ENCODE measurements at regions not wholly inside any gene's neighbourhood (a gene's known extent, or its start where the extent isn't known, plus 50 kb on each side); places are given as distances from the start of the nearest gene placed in this dataset.

DNA sequence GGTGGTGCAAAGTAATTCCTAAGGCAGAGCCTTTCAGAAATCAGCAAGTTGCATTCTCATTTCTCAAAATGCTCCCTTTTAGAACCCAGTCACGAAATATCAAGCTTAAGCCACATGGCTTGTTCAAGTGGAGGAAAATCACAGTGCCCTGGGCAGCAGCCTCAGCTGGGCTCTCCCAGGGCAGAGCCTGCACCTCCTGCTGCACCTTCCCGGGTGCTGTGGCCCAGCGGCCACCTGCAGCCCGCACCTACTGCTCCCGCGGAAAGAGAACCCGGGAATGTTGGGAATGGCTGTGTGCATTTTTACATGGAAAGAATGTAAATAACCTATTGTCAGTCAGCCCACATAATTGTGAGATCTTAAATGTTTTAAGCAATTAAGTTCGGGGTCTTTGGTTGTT, 396.5 kb upstream of the VSTM2A start:
- Histone ChIP-seq H4K20me1 (no peaks in the 10 kb centered on the region), H3K4me3 (no peak overlapping the region), H3K36me3 (no peaks in the 10 kb centered on the region), H3K27me3 (no peaks in the 10 kb centered on the region), H3K27ac (no peak overlapping the region), H3K9me3 (no peaks in the 10 kb centered on the region), H3K4me1 (peaks cover 16% of the 10 kb centered on the region), H3K9ac (no peak overlapping the region), H3K4me2 (no peak overlapping the region)
- no peak for TF ChIP-seq Cebpa-rat (IDR thresholded peaks at IDR 0.05)

DNA sequence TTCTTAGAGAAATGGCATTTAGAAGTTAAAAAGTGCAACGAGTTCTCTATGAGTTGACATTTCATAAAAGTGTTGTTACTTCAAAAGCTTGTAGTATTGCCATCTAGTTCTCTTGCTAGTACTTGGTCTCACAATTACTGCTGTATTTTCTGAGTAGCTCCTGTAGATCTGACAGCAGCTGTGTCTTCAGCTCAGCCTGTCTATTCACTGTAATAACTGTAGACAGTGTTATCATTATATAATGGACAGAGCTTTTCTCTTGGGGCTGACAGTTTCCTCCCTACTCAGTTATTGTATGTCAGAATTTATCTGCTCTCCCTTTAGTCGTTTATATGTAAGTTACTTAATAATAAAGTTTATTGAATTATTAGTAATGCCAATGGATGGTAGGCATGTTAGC, 388.7 kb upstream of the VSTM2A start:
- Histone ChIP-seq H3K27ac (no peak overlapping the region), H3K9me3 (no peaks in the 10 kb centered on the region), H3K4me3 (no peak overlapping the region), H3K4me1 (no peaks in the 10 kb centered on the region), H3K27me3 (no peaks in the 10 kb centered on the region), H3K4me2 (no peak overlapping the region), H3K36me3 (no peaks in the 10 kb centered on the region), H3K9ac (no peak overlapping the region), H4K20me1 (no peaks in the 10 kb centered on the region)
- TF ChIP-seq Cebpa-rat (IDR thresholded peaks at IDR 0.05): no peak

DNA sequence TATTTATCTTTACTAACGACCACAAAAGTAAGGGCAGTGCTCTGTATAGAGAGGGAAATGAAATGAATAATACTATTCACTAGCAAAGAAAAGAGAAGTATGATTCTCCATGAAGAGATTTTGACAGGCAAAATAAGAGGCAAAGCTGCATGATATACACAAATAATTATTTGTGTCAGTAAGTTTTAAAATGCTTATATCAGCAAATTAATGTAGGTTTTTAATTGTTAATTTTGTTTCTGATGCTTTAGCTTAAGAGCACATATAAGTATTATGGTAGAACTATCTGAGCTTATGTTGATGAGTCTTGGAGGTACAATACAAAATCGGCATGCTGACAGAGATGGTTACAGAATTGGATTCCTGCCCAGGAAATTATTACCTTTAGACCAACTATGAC, 383.1 kb upstream of the VSTM2A start:
- no peaks in the 10 kb centered on the region for H3K36me3 ChIP-seq
- H4K20me1 ChIP-seq: no peaks in the 10 kb centered on the region
- no peaks in the 10 kb centered on the region for H3K27me3 ChIP-seq
- no peak overlapping the region for H3K4me2 ChIP-seq
- TF ChIP-seq Cebpa-rat (IDR thresholded peaks at IDR 0.05): no peak
- no peak overlapping the region for H3K4me3 ChIP-seq
- no peaks in the 10 kb centered on the region for H3K4me1 ChIP-seq
- no peak overlapping the region for H3K9ac ChIP-seq
- no peak overlapping the region for H3K27ac ChIP-seq
- H3K9me3 ChIP-seq: no peaks in the 10 kb centered on the region

DNA sequence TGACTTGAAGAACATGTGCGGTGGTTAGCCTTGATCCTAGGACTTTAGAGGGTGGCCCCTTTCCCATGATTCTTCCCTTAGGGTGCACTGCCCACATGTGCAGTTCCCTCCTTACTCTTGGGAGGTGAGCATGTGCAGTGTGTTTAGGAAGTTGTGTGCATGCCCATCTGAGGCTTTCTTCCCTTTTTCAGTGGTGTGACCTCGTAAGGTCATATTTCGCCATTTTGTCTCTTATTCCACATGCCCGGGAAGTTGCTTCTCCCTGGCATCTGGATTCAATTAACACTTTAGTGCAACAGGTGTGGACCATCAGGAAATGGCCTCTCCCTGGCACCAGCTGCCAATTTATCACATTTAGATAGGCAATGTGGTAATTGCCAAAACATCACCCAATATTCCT, 380.6 kb upstream of the VSTM2A start:
- Histone ChIP-seq H3K27ac (no peak overlapping the region), H3K36me3 (no peaks in the 10 kb centered on the region), H3K9me3 (no peaks in the 10 kb centered on the region), H3K27me3 (no peaks in the 10 kb centered on the region), H3K4me1 (no peaks in the 10 kb centered on the region), H3K9ac (no peak overlapping the region), H3K4me3 (no peak overlapping the region), H3K4me2 (no peak overlapping the region), H4K20me1 (no peaks in the 10 kb centered on the region)
- no peak for TF ChIP-seq Cebpa-rat (IDR thresholded peaks at IDR 0.05)

DNA sequence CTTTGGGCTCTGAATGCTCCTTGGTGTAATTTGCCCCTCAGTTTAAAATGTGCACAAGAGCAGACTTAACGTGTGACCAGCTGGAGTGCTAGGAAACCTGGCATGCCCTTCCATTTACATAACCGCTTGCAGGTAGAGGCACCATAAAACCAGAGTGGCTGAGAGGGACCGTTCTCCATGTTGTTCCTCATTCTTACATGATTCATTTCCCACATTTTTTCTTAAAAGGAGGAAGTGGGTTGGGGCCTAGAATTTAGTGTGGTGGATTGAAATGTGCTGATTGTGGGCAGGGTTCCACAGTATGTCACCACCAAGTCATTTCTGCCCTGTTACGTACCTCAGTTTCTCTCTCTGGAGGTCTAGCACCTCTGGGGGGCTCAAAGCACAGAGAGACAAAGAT, 375.8 kb upstream of the VSTM2A start:
- no peak overlapping the region for H3K27ac ChIP-seq
- H3K27me3 ChIP-seq: no peaks in the 10 kb centered on the region
- H3K4me1 ChIP-seq: no peaks in the 10 kb centered on the region
- no peaks in the 10 kb centered on the region for H3K36me3 ChIP-seq
- no peaks in the 10 kb centered on the region for H3K9me3 ChIP-seq
- H3K9ac ChIP-seq: no peak overlapping the region
- H3K4me3 ChIP-seq: no peak overlapping the region
- H4K20me1 ChIP-seq: no peaks in the 10 kb centered on the region
- no peak for TF ChIP-seq Cebpa-rat (IDR thresholded peaks at IDR 0.05)
- no peak overlapping the region for H3K4me2 ChIP-seq

DNA sequence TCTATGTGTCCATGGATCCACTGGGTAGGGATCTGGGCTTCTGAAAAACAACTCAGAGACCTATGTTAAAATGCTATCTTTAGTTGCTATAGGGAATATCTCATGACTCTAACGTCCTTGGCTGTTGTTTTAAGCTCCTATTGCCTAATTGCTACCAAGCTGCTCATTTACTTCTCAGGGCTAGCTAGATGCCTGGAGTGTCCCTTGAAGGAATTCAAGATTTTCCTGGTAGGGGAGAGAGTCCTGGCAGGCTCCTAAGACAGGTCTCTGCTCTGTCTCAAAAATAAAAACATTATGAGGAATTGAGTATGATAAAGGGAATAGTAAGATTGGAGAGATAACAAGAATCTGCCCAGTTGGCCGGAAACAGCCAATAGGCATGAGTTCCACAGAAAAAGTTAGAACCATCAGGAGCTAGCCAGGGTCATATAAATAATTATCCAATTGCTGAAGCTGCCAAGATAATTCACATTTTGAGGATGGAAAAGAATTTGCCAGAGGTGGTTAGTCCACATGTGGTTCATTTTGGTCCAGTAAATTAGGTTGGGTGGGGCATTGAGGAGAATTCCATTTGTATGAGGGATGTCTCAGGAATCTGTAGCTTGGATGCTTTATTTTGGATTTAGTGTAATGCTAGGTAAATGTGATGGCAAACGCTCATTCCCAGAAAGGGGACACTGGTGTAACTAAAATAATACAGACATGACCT, 362.7 kb upstream of the VSTM2A start:
- Histone ChIP-seq H4K20me1 (no peaks in the 10 kb centered on the region), H3K9me3 (no peaks in the 10 kb centered on the region), H3K27me3 (no peaks in the 10 kb centered on the region), H3K36me3 (no peaks in the 10 kb centered on the region), H3K27ac (no peak overlapping the region), H3K4me3 (no peak overlapping the region), H3K9ac (no peak overlapping the region), H3K4me1 (no peaks in the 10 kb centered on the region), H3K4me2 (no peak overlapping the region)
- TF ChIP-seq Cebpa-rat (IDR thresholded peaks at IDR 0.05): no peak

DNA sequence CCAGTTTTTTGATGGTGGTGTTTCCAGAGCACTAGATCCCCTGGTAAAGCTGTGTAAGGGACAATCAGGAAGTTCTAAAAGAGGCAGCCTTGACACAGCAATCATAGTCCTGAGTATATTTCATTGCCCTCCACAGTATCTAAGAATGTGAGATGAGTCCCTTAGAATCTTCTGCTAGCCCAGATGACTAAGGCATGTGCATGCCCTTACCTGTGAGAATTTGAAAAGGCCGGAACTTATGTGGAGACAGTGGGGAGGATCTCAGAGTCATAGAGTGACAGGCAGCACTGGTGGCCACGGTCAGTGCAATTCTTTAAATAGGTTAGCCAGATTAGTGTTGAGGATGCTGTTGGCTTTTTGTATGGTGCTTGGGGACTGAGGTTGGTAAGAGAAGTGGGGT, 361.4 kb upstream of the VSTM2A start:
- no peak overlapping the region for H3K27ac ChIP-seq
- no peak overlapping the region for H3K4me3 ChIP-seq
- no peak overlapping the region for H3K4me2 ChIP-seq
- H4K20me1 ChIP-seq: no peaks in the 10 kb centered on the region
- H3K36me3 ChIP-seq: no peaks in the 10 kb centered on the region
- H3K4me1 ChIP-seq: no peaks in the 10 kb centered on the region
- H3K9me3 ChIP-seq: no peaks in the 10 kb centered on the region
- no peak overlapping the region for H3K9ac ChIP-seq
- TF ChIP-seq Cebpa-rat (IDR thresholded peaks at IDR 0.05): no peak
- H3K27me3 ChIP-seq: no peaks in the 10 kb centered on the region

DNA sequence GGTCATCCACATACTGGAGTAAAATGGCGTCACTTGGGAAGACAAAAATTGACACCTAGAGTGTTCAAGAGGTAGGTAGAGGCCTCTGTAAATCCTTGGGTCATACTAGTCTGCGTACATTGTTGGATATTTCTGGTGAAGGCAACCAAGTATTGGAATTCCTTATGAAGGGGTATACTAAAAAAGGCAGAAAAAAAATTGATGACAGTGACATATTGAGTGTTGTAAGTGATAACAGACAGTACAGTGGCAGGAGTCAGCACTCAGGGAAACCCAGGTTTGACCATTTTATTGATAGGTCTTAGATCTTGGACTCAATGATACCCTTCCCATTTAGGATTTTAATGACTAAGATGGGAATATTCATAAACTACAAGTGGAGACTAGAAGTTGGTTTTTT, 359.1 kb upstream of the VSTM2A start:
- H3K27me3 ChIP-seq: no peaks in the 10 kb centered on the region
- no peaks in the 10 kb centered on the region for H3K4me1 ChIP-seq
- TF ChIP-seq Cebpa-rat (IDR thresholded peaks at IDR 0.05): no peak
- H4K20me1 ChIP-seq: no peaks in the 10 kb centered on the region
- H3K4me3 ChIP-seq: no peak overlapping the region
- no peak overlapping the region for H3K4me2 ChIP-seq
- H3K27ac ChIP-seq: no peak overlapping the region
- no peaks in the 10 kb centered on the region for H3K36me3 ChIP-seq
- no peak overlapping the region for H3K9ac ChIP-seq
- no peaks in the 10 kb centered on the region for H3K9me3 ChIP-seq

DNA sequence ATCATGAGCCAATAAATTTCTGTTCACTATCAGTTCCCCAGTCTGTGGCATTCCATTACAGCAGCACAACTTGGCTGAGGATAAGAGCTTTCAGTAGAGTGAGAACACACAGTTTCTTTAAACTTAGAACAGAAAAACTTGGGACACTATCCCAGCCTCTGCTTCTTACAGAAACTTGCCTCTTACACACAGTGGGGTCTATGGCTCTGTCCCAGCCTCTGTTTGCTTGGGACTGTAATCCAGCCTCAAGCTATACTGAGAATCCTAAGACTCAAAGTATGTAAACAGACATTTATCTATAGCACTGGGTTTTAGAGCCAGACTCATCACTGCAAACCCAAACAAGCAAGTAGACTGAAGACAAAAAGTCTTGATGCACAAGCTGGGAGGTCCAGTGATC, 355.8 kb upstream of the VSTM2A start:
- no peak overlapping the region for H3K4me3 ChIP-seq
- no peaks in the 10 kb centered on the region for H3K4me1 ChIP-seq
- no peaks in the 10 kb centered on the region for H3K36me3 ChIP-seq
- TF ChIP-seq Cebpa-rat (IDR thresholded peaks at IDR 0.05): no peak
- H3K9me3 ChIP-seq: no peaks in the 10 kb centered on the region
- H3K4me2 ChIP-seq: no peak overlapping the region
- no peaks in the 10 kb centered on the region for H3K27me3 ChIP-seq
- H3K9ac ChIP-seq: no peak overlapping the region
- H4K20me1 ChIP-seq: no peaks in the 10 kb centered on the region
- H3K27ac ChIP-seq: no peak overlapping the region

DNA sequence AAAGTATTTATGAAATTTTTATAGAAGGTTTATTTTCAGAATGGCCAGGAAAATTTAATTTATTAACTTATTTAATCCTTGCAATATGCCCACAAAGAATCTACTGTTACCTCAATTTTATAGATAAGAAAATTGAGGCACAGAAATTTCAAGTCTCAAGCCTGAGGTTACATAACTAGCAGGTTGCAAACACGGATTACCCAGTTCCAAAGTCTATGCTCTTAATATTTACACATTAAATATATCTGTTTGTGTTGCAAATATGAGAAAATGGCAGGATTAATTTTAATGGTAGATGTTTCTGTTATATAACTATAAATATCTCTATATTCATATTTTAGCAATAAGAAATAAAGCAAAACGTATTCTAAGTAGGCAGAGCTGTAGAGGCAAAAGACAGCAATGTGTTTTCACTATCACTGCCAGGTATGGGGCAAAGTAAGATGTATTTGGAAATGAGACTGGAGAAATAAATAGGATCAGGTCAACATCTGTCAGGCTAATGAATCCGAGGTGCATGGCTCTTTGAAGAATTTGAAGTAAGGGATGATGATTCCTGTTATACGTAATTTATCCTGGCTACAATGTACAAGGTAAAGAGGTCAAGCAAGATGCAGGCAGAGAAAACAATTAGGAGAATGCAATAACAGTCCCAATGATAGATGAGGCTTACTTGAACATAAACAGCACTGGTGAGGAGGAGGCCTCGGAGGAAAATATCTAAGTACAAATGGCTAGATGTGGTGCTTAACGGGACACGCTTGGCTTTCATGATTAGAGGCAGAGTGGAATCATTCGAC, 354.1 kb upstream of the VSTM2A start:
- Histone ChIP-seq H3K4me1 (no peaks in the 10 kb centered on the region), H3K27me3 (no peaks in the 10 kb centered on the region), H3K9ac (no peak overlapping the region), H3K9me3 (no peaks in the 10 kb centered on the region), H3K27ac (no peak overlapping the region), H3K36me3 (no peaks in the 10 kb centered on the region), H4K20me1 (no peaks in the 10 kb centered on the region), H3K4me2 (no peak overlapping the region), H3K4me3 (no peak overlapping the region)
- TF ChIP-seq Cebpa-rat (IDR thresholded peaks at IDR 0.05): no peak
